ENCODE measurements at regions not wholly inside any gene's neighbourhood (a gene's known extent, or its start where the extent isn't known, plus 50 kb on each side); places are given as distances from the start of the nearest gene placed in this dataset.
"Not testable (repeated sequence)": the region's sequence is repeated elsewhere in the genome, so short reads cannot be mapped to it uniquely, and the experiment has no call there.

- TF ChIP-seq CTCF, POLR2A (IDR thresholded peaks at IDR 0.05): not testable (repeated sequence)
Measured at GRCh38 chr9:42240261-42240579, 56.8 kb downstream of the SPATA31A6 start.
